Ascending aorta (tissue), 2 donors: ENCODE measurements at regions not wholly inside any gene's neighbourhood (a gene's known extent, or its start where the extent isn't known, plus 50 kb on each side); places are given as distances from the start of the nearest gene placed in this dataset.
A peak's percentile ranks its signal among the peaks of the same experiment; 100 is the strongest.

ENCODE experiments used
- DNase-seq, 2 donors: peaks; one replicate each; pipeline ENCODE4 v3.0.0-alpha.2; 2019; ENCODE audit warnings: low spot score in 2 of 2
- H3K27ac ChIP-seq, 2 donors: fragments of 200-600 bp; sonication (generic); one replicate each; pipeline ENCODE4 v1.5.1; 2016 to 2017; ENCODE audit warnings: mild to moderate bottlenecking in 1 of 2
- H3K27me3 ChIP-seq: fragments of 200-600 bp; sonication (generic); one replicate; pipeline ENCODE4 v1.5.1; 2017
- H3K36me3 ChIP-seq, 2 donors: fragments of 200-600 bp; sonication (generic); one replicate each; pipeline ENCODE4 v1.5.1; 2016
- H3K4me1 ChIP-seq, 2 donors: fragments of 200-600 bp; sonication (generic); one replicate each; pipeline ENCODE4 v1.5.1; 2016 to 2017; ENCODE audit warnings: mild to moderate bottlenecking in 1 of 2
- H3K4me3 ChIP-seq, 2 donors: fragments of 200-600 bp; sonication (generic); one replicate each; pipeline ENCODE4 v1.5.1; 2016 to 2017; ENCODE audit warnings: mild to moderate bottlenecking in 1 of 2
- H3K9me3 ChIP-seq, 2 donors: fragments of 200-600 bp; sonication (generic); one replicate each; pipeline ENCODE4 v1.5.1; 2016
- CTCF ChIP-seq, 3 experiments: fragments of 200-600 bp in 2 of 3; fragments of 450-650 bp in 1 of 3; sonication (generic) in 2 of 3; IDR thresholded peaks; one replicate each; pipeline ENCODE4 v1.5.1; 2016 to 2019; ENCODE audit warnings: antibody characterized with exemption in 3 of 3, mild to moderate bottlenecking in 1 of 3, moderate library complexity in 1 of 3
- intact Hi-C: fragments of 100-400 bp; cut with DNase I; formaldehyde crosslinking; loops from one replicate; pipeline ENCODE4 v1.15.1; 2023

- Histone ChIP-seq H3K27me3 (no peaks in the 10 kb centered on the region), H3K4me1 (no peaks in the 10 kb centered on the region), H3K36me3 (no peaks in the 10 kb centered on the region), H3K4me3 (no peak overlapping the region), H3K27ac (no peak overlapping the region), H3K9me3 (no peaks in the 10 kb centered on the region)
- TF ChIP-seq CTCF (IDR thresholded peaks at IDR 0.05), result peak; percentile 56 to 69 (median 58)
- no peak for DNase-seq
- intact Hi-C loops, result loop anchor here (1.0 to 5.0 kb wide), 3 partner anchors 289 to 816 kb away; partner anchors contain the start of gene RSRC1
These were observed 115.0 kb upstream of the VEPH1 start for GRCh38 chr3:157618075-157618760.

- TF ChIP-seq CTCF (IDR thresholded peaks at IDR 0.05), result no peak
- intact Hi-C loops, result loop anchor here (5.0 kb wide), 2 partner anchors 292 to 497 kb away; partner anchors contain the start of gene RSRC1
- no peaks in the 10 kb centered on the region for H3K36me3 ChIP-seq
- no peak overlapping the region for H3K4me3 ChIP-seq
- no peaks in the 10 kb centered on the region for H3K4me1 ChIP-seq
- H3K27ac ChIP-seq, result no peak overlapping the region
- DNase-seq, result no peak
- no peaks in the 10 kb centered on the region for H3K9me3 ChIP-seq
- H3K27me3 ChIP-seq, result no peaks in the 10 kb centered on the region
These were observed 111.7 kb upstream of the VEPH1 start for GRCh38 chr3:157614896-157615295.

GRCh38 chr3:157611536-157612076 is 108.4 kb upstream of the VEPH1 start:
- intact Hi-C loops, result no loop called here
- no peaks in the 10 kb centered on the region for H3K4me1 ChIP-seq
- H3K27me3 ChIP-seq, result no peaks in the 10 kb centered on the region
- H3K36me3 ChIP-seq, result no peaks in the 10 kb centered on the region
- TF ChIP-seq CTCF (IDR thresholded peaks at IDR 0.05), result no peak
- no peak overlapping the region for H3K27ac ChIP-seq
- no peak for DNase-seq
- H3K4me3 ChIP-seq, result no peak overlapping the region
- no peaks in the 10 kb centered on the region for H3K9me3 ChIP-seq

- peaks cover 0 to 2% of the 10 kb centered on the region in 2 donors for H3K4me1 ChIP-seq
- intact Hi-C loops, result no loop called here
- no peaks in the 10 kb centered on the region for H3K9me3 ChIP-seq
- no peak overlapping the region for H3K4me3 ChIP-seq
- H3K27ac ChIP-seq, result no peak overlapping the region
- no peaks in the 10 kb centered on the region for H3K27me3 ChIP-seq
- no peak for TF ChIP-seq CTCF (IDR thresholded peaks at IDR 0.05)
- no peak for DNase-seq
- H3K36me3 ChIP-seq, result no peaks in the 10 kb centered on the region
These were observed 107.8 kb upstream of the VEPH1 start for GRCh38 chr3:157610876-157611535.

GRCh38 chr3:157607826-157608405 is 104.7 kb upstream of the VEPH1 start:
- TF ChIP-seq CTCF (IDR thresholded peaks at IDR 0.05), result no peak
- Histone ChIP-seq H3K4me1 (peaks cover 0 to 2% of the 10 kb centered on the region in 2 donors), H3K4me3 (no peak overlapping the region), H3K27me3 (no peaks in the 10 kb centered on the region), H3K27ac (no peak overlapping the region), H3K36me3 (no peaks in the 10 kb centered on the region), H3K9me3 (no peaks in the 10 kb centered on the region)
- intact Hi-C loops, result loop anchor here (5.0 kb wide), 1 partner anchor 924 kb away; no protein-coding TSS in a partner anchor
- DNase-seq, result no peak
